NCI-H1417 (cell line): ENCODE measurements at regions not wholly inside any gene's neighbourhood (a gene's known extent, or its start where the extent isn't known, plus 50 kb on each side); places are given as distances from the start of the nearest gene placed in this dataset.

Experiments used
- DNase-seq, 3 experiments: peaks; one replicate each; lab custom pipeline; 2025; lab: John Stamatoyannopoulos, UW

DNA sequence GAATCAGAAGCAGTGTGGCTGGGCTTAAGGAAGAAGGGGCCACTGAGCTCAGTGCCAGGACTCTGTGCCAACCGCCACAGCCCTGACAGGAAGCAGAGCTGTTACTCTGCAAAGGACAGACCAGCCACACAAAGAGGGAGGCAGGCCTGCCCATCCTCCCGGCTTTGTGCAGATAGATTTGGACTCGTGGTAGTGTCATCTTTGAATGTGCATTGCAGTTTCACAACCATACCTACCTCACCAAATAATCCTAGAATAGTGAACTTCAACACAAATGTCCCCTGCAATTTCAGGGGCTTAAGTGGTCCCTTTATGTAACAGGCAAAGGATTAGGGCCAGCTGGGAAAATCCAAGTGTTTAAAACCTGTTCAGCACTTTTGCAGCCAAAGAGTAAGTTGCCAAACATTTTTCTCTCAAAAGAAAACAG lies 55.1 kb upstream of the CLDN10 start:
- no peak for DNase-seq

DNA sequence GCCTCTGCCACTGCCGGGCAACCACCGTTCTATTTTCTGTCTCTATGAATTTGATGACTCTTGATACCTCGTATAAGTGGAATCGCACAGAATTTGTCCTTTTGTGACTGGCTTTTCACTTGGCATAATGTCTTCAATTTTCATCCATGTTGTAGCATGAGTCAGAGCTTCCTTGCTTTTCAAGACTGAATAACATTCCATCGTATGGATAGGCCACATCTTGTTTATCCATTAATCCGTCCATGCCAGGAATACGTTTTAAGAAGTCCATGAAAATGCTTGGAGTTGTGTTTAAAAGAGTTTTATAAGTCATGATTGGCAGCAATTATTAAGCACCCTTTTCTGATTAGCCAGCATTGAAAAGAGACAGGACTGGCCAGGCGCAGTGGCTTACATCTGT lies 53.6 kb upstream of the CLDN10 start:
- no peak for DNase-seq

DNA sequence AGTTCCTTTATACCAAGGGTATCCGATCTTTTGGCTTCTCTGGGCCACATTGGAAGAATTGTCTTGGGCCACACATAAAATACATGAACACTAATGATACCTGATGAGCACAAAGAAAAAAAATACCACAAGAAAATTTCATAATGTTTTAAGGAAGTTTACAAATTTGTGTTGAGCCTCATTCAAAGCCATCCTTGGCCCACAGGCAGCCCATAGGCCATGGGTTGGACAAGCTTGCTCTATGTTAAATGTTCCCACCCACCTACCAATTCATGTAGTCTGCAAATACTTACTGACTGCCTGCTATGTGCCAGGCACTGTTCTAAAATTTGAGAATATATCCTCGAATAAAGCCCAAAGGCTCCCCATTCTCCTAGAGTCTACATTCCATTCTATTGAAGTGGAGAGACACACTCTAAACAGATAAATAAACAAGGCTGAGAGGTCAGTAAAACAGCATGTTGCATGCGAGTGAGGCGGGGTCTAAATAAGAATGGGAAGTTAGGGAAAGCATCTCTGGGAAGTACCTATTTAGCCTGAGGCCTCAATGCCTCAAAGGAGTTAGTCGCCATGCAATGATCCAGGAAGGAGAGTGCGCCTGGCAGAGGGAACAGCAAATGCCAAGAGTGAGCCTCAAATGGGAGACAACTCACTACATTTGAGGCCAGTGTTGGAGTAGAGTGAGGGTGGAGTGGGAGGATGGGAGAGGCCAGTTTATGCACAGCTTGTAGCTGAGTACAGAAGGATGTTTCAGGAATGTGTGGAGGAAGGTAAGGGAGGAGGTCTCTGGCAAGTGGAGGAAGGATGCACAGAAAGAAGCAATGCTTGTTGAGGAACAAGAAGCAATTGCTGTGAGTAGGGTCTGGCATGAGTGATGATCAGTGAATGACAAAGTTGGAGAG lies 52.5 kb upstream of the CLDN10 start:
- no peak for DNase-seq

DNA sequence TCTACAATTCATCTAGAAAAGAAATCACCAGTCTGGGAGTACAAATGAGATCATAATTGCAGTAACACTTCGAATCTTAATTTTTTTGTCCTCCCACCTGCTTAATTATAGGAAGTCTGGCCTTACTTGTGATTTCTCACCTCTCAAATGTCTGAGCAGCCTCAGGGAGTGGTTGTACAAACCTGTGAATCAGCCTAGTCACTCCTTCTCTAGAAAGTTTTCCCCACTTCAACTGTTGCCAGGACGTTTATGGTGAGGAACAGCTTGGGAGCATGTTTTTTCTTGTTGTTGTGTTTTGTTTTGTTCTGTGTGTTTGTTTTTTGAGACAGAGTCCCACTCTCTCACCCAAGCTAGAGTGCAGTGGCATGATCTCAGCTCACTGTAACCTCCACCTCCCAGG lies 50.3 kb upstream of the CLDN10 start:
- DNase-seq, result no peak
